GM10266 (cell line): ENCODE measurements at regions not wholly inside any gene's neighbourhood (a gene's known extent, or its start where the extent isn't known, plus 50 kb on each side); places are given as distances from the start of the nearest gene placed in this dataset.

ENCODE experiments used
- DNase-seq: peaks from one replicate; pipeline ENCODE4 v3.0.0; 2012; ENCODE audit errors: extremely low spot score
- TF ChIP-seq, protein P1 (sequence below): IDR thresholded peaks from 2 replicates; pipeline ENCODE4 v1.5.1; 2012; ENCODE audit warnings: mild to moderate bottlenecking, low read depth; ENCODE audit not compliant: control insufficient read depth, insufficient read depth; ENCODE audit errors: missing control alignments

DNA sequence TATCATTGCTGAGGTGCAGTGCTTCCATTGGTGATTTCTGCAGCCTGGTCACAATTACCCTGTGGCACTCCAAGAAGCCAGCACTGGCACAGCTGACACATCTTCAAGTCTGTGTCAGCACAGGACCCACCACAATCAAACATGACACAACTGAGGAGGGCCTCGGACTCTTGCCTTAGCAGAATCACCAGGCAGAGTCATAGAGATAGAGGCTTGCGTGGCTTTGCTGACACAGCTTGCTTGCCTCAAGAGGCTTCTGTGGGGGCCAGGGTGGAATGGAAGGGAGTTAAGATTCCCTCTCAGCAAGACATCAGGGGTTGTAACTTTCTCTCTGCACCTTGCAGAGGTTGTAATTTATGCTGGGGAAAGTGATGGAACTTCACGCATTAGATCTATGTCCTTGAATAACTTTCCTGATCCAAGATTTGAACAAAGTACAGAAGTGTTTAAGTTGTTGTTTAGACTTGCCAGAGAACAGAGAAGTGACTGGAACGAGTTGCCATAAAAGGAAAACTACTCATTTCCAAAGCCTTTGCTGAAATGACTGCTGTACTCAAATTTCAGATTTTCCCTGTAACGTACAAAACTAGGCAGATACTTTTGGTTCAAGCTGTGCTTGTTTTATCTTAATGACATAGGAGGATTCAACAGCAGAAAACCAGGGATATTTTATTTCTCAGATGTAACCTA lies 170.7 kb downstream of the DIPK2A start:
- no peak for DNase-seq
- TF ChIP-seq, protein P1, sequence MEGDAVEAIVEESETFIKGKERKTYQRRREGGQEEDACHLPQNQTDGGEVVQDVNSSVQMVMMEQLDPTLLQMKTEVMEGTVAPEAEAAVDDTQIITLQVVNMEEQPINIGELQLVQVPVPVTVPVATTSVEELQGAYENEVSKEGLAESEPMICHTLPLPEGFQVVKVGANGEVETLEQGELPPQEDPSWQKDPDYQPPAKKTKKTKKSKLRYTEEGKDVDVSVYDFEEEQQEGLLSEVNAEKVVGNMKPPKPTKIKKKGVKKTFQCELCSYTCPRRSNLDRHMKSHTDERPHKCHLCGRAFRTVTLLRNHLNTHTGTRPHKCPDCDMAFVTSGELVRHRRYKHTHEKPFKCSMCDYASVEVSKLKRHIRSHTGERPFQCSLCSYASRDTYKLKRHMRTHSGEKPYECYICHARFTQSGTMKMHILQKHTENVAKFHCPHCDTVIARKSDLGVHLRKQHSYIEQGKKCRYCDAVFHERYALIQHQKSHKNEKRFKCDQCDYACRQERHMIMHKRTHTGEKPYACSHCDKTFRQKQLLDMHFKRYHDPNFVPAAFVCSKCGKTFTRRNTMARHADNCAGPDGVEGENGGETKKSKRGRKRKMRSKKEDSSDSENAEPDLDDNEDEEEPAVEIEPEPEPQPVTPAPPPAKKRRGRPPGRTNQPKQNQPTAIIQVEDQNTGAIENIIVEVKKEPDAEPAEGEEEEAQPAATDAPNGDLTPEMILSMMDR: no peak

DNA sequence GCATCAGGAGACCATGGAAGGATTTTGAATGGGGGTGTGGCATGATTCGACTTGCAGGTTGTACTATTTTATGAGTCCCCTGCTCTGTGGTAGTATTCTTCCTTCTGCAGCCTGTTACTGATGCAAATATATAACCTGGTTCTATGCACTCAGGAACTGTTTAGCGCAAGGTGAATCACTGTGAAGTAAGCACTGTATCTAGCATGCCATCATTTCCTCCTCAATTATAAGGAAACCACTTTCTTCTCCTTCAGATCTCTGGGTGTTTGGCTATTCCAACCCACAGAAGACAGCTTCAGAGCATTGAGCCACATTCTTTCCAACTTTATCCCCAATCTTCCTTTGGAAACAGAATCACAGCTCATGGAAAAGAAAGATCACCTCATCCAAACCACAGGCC lies 176.7 kb downstream of the DIPK2A start:
- no peak for DNase-seq
- TF ChIP-seq, protein P1: no peak

DNA sequence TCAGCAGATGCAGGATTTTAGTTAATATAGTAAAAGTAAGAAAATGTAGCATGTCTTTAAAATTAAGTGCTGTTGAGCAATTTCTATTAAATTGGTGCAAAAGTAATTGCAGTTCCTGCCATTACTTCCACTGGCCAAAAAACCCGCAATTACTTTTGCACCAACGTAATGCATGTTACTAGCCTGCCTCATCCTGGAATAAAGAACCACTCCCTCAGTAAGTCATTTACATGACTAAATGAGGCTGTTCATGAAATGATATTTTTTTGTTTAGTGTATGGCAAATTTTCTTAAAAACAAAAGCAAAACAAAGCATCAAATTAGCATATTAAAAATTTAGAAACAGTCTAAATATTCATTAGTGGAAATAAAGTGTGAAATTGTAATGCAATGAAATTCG lies 180.4 kb downstream of the DIPK2A start:
- DNase-seq: no peak
- TF ChIP-seq, protein P1: no peak

DNA sequence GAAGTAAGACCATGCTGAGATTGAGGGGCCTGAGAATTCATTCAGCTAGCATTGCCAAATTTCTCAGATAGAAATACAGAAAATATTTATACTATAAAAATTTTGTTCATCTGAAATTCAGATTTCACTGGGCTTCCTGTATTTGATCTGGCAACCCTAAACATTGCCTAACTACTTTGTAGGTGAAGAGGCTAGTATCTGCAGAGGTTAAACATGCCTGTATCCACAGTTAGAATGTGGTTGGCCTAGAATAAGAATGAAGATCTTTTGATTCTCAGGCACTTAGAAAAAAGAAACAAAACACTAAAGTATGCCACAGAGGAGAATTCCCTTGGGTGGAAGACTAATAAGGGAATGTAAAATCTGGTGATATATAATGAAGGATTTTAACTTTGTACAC lies 189.0 kb downstream of the DIPK2A start:
- no peak for DNase-seq
- TF ChIP-seq, protein P1: no peak

GRCh38 chr3:144162042-144162441 lies 190.4 kb downstream of the DIPK2A start:
- TF ChIP-seq, protein P1: no peak
- DNase-seq: no peak

GRCh38 chr3:144164352-144164751 lies 192.7 kb downstream of the DIPK2A start:
- TF ChIP-seq, protein P1: no peak
- DNase-seq: no peak

- TF ChIP-seq, protein P1: no peak
These were observed 193.9 kb downstream of the DIPK2A start for GRCh38 chr3:144165482-144165881.

More at GRCh38 chr3:144165482-144165881, 193.9 kb downstream of the DIPK2A start:
- DNase-seq: no peak
